Ishikawa (cell line): ENCODE measurements at regions not wholly inside any gene's neighbourhood (a gene's known extent, or its start where the extent isn't known, plus 50 kb on each side); places are given as distances from the start of the nearest gene placed in this dataset.

Source experiments
- CEBPB ChIP-seq: IDR thresholded peaks from 2 replicates; pipeline ENCODE4 v1.6.1; 2012
- CREB1 ChIP-seq: IDR thresholded peaks from 2 replicates; pipeline ENCODE4 v1.6.1; 2012; ENCODE audit warnings: low read depth
- EP300 ChIP-seq: IDR thresholded peaks from 2 replicates; pipeline ENCODE4 v1.6.1; 2012; ENCODE audit warnings: borderline replicate concordance
- FOXM1 ChIP-seq: IDR thresholded peaks from 2 replicates; pipeline ENCODE4 v1.6.1; 2012; ENCODE audit warnings: low read depth, borderline replicate concordance
- MAX ChIP-seq: IDR thresholded peaks from 2 replicates; pipeline ENCODE4 v1.6.1; 2012
- NFIC ChIP-seq: IDR thresholded peaks from 2 replicates; pipeline ENCODE4 v1.6.1; 2012
- RAD21 ChIP-seq: IDR thresholded peaks from 2 replicates; pipeline ENCODE4 v1.6.1; 2012; ENCODE audit warnings: low read depth
- REST ChIP-seq: IDR thresholded peaks from 2 replicates; pipeline ENCODE4 v1.6.1; 2012; ENCODE audit warnings: low read depth, mild to moderate bottlenecking
- TAF1 ChIP-seq: IDR thresholded peaks from 2 replicates; pipeline ENCODE4 v1.6.1; 2012; ENCODE audit warnings: low read depth, mild to moderate bottlenecking
- TCF12 ChIP-seq: IDR thresholded peaks from 2 replicates; pipeline ENCODE4 v1.6.1; 2012; ENCODE audit warnings: low read depth
- TEAD4 ChIP-seq: IDR thresholded peaks from 2 replicates; pipeline ENCODE4 v1.6.1; 2012
- USF1 ChIP-seq: IDR thresholded peaks from 2 replicates; pipeline ENCODE4 v1.6.1; 2012
- YY1 ChIP-seq: IDR thresholded peaks from 2 replicates; pipeline ENCODE4 v1.6.1; 2012; ENCODE audit warnings: low read depth
- ZBTB7A ChIP-seq: IDR thresholded peaks from 2 replicates; pipeline ENCODE4 v1.6.1; 2012; ENCODE audit warnings: low read depth

GRCh38 chr16:26860506-26860905 lies 206.2 kb upstream of the C16orf82 start:
- TF ChIP-seq EP300 (no peak), CEBPB (no peak), YY1 (no peak), REST (no peak), RAD21 (no peak), CREB1 (no peak), FOXM1 (no peak), NFIC (no peak), MAX (no peak), ZBTB7A (no peak), TEAD4 (no peak), USF1 (no peak), TAF1 (no peak), TCF12 (no peak)
